ENCODE measurements at regions not wholly inside any gene's neighbourhood (a gene's known extent, or its start where the extent isn't known, plus 50 kb on each side); places are given as distances from the start of the nearest gene placed in this dataset.
A peak's percentile ranks its signal among the peaks of the same experiment; 100 is the strongest.

- TF ChIP-seq, protein P1, sequence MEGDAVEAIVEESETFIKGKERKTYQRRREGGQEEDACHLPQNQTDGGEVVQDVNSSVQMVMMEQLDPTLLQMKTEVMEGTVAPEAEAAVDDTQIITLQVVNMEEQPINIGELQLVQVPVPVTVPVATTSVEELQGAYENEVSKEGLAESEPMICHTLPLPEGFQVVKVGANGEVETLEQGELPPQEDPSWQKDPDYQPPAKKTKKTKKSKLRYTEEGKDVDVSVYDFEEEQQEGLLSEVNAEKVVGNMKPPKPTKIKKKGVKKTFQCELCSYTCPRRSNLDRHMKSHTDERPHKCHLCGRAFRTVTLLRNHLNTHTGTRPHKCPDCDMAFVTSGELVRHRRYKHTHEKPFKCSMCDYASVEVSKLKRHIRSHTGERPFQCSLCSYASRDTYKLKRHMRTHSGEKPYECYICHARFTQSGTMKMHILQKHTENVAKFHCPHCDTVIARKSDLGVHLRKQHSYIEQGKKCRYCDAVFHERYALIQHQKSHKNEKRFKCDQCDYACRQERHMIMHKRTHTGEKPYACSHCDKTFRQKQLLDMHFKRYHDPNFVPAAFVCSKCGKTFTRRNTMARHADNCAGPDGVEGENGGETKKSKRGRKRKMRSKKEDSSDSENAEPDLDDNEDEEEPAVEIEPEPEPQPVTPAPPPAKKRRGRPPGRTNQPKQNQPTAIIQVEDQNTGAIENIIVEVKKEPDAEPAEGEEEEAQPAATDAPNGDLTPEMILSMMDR (IDR thresholded peaks at IDR 0.05): no peak
- peak in 1 of 3 donors; percentile 61 for TF ChIP-seq POLR2AphosphoS5 (IDR thresholded peaks at IDR 0.05)
- TF ChIP-seq EP300 (IDR thresholded peaks at IDR 0.05): no peak
Measured at GRCh38 chr6:137637121-137637520, 142.9 kb upstream of the OLIG3 start.
